SK-N-SH (cell line): ENCODE measurements at regions not wholly inside any gene's neighbourhood (a gene's known extent, or its start where the extent isn't known, plus 50 kb on each side); places are given as distances from the start of the nearest gene placed in this dataset.

Experiments
- CTCF ChIA-PET: fragments of 300-600, 350-600 bp; formaldehyde crosslinking; extraction: SDS; loops from one replicate; lab custom pipeline; 2021; lab: Yijun Ruan, JAX
- POLR2A ChIA-PET: fragments of 350-600 bp; sonication (Branson Sonifier 250); formaldehyde crosslinking; extraction: SDS; loops from one replicate; lab custom pipeline; 2020; ENCODE audit warnings: antibody characterized with exemption, inconsistent platforms; lab: Yijun Ruan, JAX
- DNase-seq: peaks from one replicate; pipeline ENCODE4 v3.0.0; 2012
- H2AFZ ChIP-seq: fragments of 200-600 bp; sonication (generic); 2 replicates; pipeline ENCODE4 v1.8.1; 2016; ENCODE audit warnings: antibody characterized with exemption, mild to moderate bottlenecking, low read depth
- H3F3A ChIP-seq: fragments of 200-600 bp; sonication (generic); replicated peaks from 2 replicates; pipeline ENCODE3; 2016; ENCODE audit warnings: antibody characterized with exemption, mild to moderate bottlenecking; ENCODE audit not compliant: insufficient read depth
- H3K27ac ChIP-seq, 2 experiments: fragments of 200-500 bp in 1 of 2; fragments of 200-600 bp in 1 of 2; sonication (Bioruptor generic) in 1 of 2; sonication (generic), shearing (Covaris generic) in 1 of 2; 2 replicates each; pipeline versions ENCODE4 v1.5.1 to v1.6.1; 2014 to 2016; ENCODE audit warnings: low read depth in 2 of 2, inconsistent platforms in 1 of 2, low read length in 1 of 2, mild to moderate bottlenecking in 1 of 2, mixed read lengths in 1 of 2
- H3K27me3 ChIP-seq: fragments of 200-600 bp; sonication (generic), shearing (Covaris generic); 2 replicates; pipeline ENCODE4 v1.6.1; 2016; ENCODE audit warnings: mixed run types; ENCODE audit not compliant: insufficient read depth
- H3K36me3 ChIP-seq, 2 experiments: fragments of 200-500 bp in 1 of 2; fragments of 200-600 bp in 1 of 2; sonication (Bioruptor generic) in 1 of 2; sonication (generic) in 1 of 2; replicated peaks in 1 of 2; 2 replicates each; pipeline versions ENCODE3 to v1.5.1; 2014 to 2016; ENCODE audit warnings: low read length in 1 of 2, mild to moderate bottlenecking in 1 of 2; ENCODE audit not compliant: insufficient read depth in 2 of 2, control insufficient read depth in 1 of 2
- H3K4me1 ChIP-seq, 2 experiments: fragments of 200-500 bp in 1 of 2; fragments of 200-600 bp in 1 of 2; sonication (Bioruptor generic) in 1 of 2; sonication (generic), shearing (Covaris generic) in 1 of 2; 2 replicates each; pipeline versions ENCODE4 v1.5.1 to v1.6.1; 2014 to 2016; ENCODE audit warnings: low read depth in 1 of 2, low read length in 1 of 2, mixed run types in 1 of 2; ENCODE audit not compliant: insufficient read depth in 2 of 2, control insufficient read depth in 1 of 2
- H3K4me2 ChIP-seq: fragments of 200-600 bp; sonication (generic), shearing (Covaris generic); 2 replicates; pipeline ENCODE4 v1.6.1; 2017; ENCODE audit warnings: mixed run types
- H3K4me3 ChIP-seq, 2 experiments: fragments of 200-500 bp in 1 of 2; fragments of 200-600 bp in 1 of 2; sonication (Bioruptor generic) in 1 of 2; sonication (generic), shearing (Covaris generic) in 1 of 2; 2 replicates each; pipeline versions ENCODE4 v1.5.1 to v1.8.1; 2014 to 2016; ENCODE audit warnings: low read depth in 2 of 2, inconsistent platforms in 1 of 2, low read length in 1 of 2, mild to moderate bottlenecking in 1 of 2, mixed read lengths in 1 of 2, moderate library complexity in 1 of 2
- H3K79me2 ChIP-seq: fragments of 200-600 bp; sonication (generic); 2 replicates; pipeline ENCODE4 v1.8.1; 2017; ENCODE audit warnings: mild to moderate bottlenecking; ENCODE audit not compliant: insufficient read depth
- H3K9ac ChIP-seq: fragments of 200-600 bp; sonication (generic); 2 replicates; pipeline ENCODE4 v1.6.1; 2017; ENCODE audit warnings: mixed run types
- H3K9me2 ChIP-seq: fragments of 200-600 bp; sonication (generic); 2 replicates; pipeline ENCODE4 v1.6.1; 2017; ENCODE audit warnings: mixed run types
- H3K9me3 ChIP-seq: fragments of 200-600 bp; sonication (generic); 2 replicates; pipeline ENCODE4 v1.6.1; 2017; ENCODE audit warnings: mixed run types, mild to moderate bottlenecking, moderate library complexity
- H4K20me1 ChIP-seq: fragments of 200-600 bp; sonication (generic); 2 replicates; pipeline ENCODE4 v1.6.1; 2017; ENCODE audit warnings: mild to moderate bottlenecking, mixed run types; ENCODE audit not compliant: insufficient read depth
- CHD2 ChIP-seq: fragments of 150-350 bp; IDR thresholded peaks from 2 replicates; pipeline ENCODE4 v1.6.1; 2018; ENCODE audit warnings: low read length; ENCODE audit not compliant: partially characterized antibody
- EP300 ChIP-seq, 2 experiments: IDR thresholded peaks; 2 replicates each; pipeline versions ENCODE4 v1.4.0 to v1.6.1; 2012; ENCODE audit warnings: borderline replicate concordance in 1 of 2, low read depth in 1 of 2, low read length in 1 of 2
- FOXJ3 ChIP-seq: sonication (generic); formaldehyde crosslinking; IDR thresholded peaks from 2 replicates; pipeline ENCODE4 v1.5.1; 2020; ENCODE audit warnings: mild to moderate bottlenecking, missing genetic modification reagents
- IRF3 ChIP-seq: fragments of 150-350 bp; IDR thresholded peaks from 2 replicates; pipeline ENCODE4 v1.6.1; 2016; ENCODE audit warnings: mild to moderate bottlenecking, low read depth, low read length
- MXI1 ChIP-seq: IDR thresholded peaks from 2 replicates; pipeline ENCODE4 v1.6.1; 2012; ENCODE audit warnings: mild to moderate bottlenecking, low read depth, low read length, improper control_type of control experiment
- NFIC ChIP-seq: IDR thresholded peaks from 2 replicates; pipeline ENCODE4 v1.4.0; 2012; ENCODE audit warnings: borderline replicate concordance
- REST ChIP-seq: IDR thresholded peaks from 2 replicates; pipeline ENCODE4 v1.6.1; 2012; ENCODE audit warnings: mild to moderate bottlenecking, low read depth, low read length, moderate library complexity
- RXRA ChIP-seq: IDR thresholded peaks from 2 replicates; pipeline ENCODE4 v1.4.0; 2012; ENCODE audit warnings: low read depth, mild to moderate bottlenecking, borderline replicate concordance
- TCF12 ChIP-seq: IDR thresholded peaks from 2 replicates; pipeline ENCODE4 v1.4.0; 2012
- USF1 ChIP-seq: IDR thresholded peaks from 2 replicates; pipeline ENCODE4 v1.4.0; 2012; ENCODE audit warnings: low read depth, borderline replicate concordance
- YY1 ChIP-seq: IDR thresholded peaks from 2 replicates; pipeline ENCODE4 v1.4.0; 2012; ENCODE audit warnings: low read depth, mild to moderate bottlenecking
- WGBS: methylation state at CpG from one replicate; pipeline ENCODE4 v1.1.6; 2017; ENCODE audit warnings: low lambda C conversion rate; 5-methylcytosine and 5-hydroxymethylcytosine counted together
- TF ChIP-seq, protein P1 (sequence below): fragments of 200-600 bp; sonication (generic); IDR thresholded peaks from 2 replicates; pipeline ENCODE4 v1.6.1; 2017; ENCODE audit warnings: antibody characterized with exemption, mild to moderate bottlenecking, moderate library complexity

DNA sequence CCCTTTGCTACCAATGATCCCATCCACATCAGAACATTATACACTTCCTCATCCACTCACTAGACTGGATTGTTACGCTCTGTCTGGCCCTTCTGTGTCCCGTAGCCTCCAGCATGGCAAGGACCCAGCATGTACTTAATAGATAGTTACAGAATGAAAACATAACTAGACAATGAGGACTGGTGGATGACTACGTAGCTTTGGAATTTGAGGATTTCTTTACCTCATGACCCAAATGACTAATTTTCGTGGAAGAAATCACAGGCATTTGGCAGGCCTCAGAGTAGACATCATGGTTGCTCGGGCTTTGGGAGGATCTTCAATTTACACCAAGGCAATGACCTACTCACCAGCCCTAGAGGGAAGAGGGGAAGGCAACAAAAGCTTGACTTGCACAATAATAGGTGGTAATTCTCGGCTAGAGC is 299.8 kb downstream of the TLE1 start (continued):
- no peak for TF ChIP-seq USF1
- peak; percentile 84; the same call in 1 of the 2 replicates for TF ChIP-seq RXRA
- peak; percentile 82 for TF ChIP-seq TCF12
- no peak for TF ChIP-seq CHD2
- no peak for TF ChIP-seq YY1
- TF ChIP-seq EP300 (IDR thresholded peaks at IDR 0.05; ENCODE audit: borderline replicate concordance in 1 of 2, low read depth in 1 of 2, low read length in 1 of 2) = peak in 1 of 2 experiments; percentile 42; a peak in 1 of 4 replicates
- TF ChIP-seq IRF3 = no peak
- peak; percentile 68 for TF ChIP-seq NFIC

- TF ChIP-seq MXI1 = no peak
- no peaks in the 10 kb centered on the region for H3K36me3 ChIP-seq
- peak overlapping the region; percentile 28; the same call in 1 of the 2 replicates for H3K4me2 ChIP-seq
- H3K4me1 ChIP-seq = peaks cover 3 to 5% of the 10 kb centered on the region in 2 experiments; a peak in 1 of 4 replicates
- H3K9ac ChIP-seq = peak overlapping the region; percentile 42; the same call in 1 of the 2 replicates
- peaks cover 5% of the 10 kb centered on the region for H3F3A ChIP-seq
- H4K20me1 ChIP-seq = no peaks in the 10 kb centered on the region
- POLR2A ChIA-PET = no interaction called here
- no peak for DNase-seq
- no peaks in the 10 kb centered on the region for H3K9me2 ChIP-seq
- no peaks in the 10 kb centered on the region for H3K79me2 ChIP-seq
- H3K4me3 ChIP-seq = no peak overlapping the region
- H2AFZ ChIP-seq = peak overlapping the region; percentile 71; the same call in 1 of the 2 replicates
- peak overlapping the region in 1 of 2 experiments; percentile 80; a peak in 2 of 4 replicates for H3K27ac ChIP-seq
- no peaks in the 10 kb centered on the region for H3K9me3 ChIP-seq
- WGBS = 100% methylated on average over 1 of the region's 1 CpG
- CTCF ChIA-PET = no interaction called here
- no peaks in the 10 kb centered on the region for H3K27me3 ChIP-seq
Measured at GRCh38 chr9:81388831-81389230, 300.5 kb downstream of the TLE1 start.

GRCh38 chr9:81387360-81388106 is 301.8 kb downstream of the TLE1 start:
- H2AFZ ChIP-seq = no peak overlapping the region

More at GRCh38 chr9:81387360-81388106, 301.8 kb downstream of the TLE1 start:
- 86% methylated on average over 8 of the region's 8 CpGs for WGBS
- ChIA-PET POLR2A (no interaction called here), CTCF (interaction anchor here (1.0 kb wide), 1 partner anchor 12 kb away, joined by 3 read pairs; no protein-coding TSS in a partner anchor)
- Histone ChIP-seq H3K9me3 (no peaks in the 10 kb centered on the region), H3K27ac (no peak overlapping the region), H3K27me3 (no peaks in the 10 kb centered on the region), H3K9ac (no peak overlapping the region), H3K9me2 (no peaks in the 10 kb centered on the region), H3F3A (peaks cover 5% of the 10 kb centered on the region), H4K20me1 (no peaks in the 10 kb centered on the region), H3K36me3 (no peaks in the 10 kb centered on the region), H3K4me1 (peaks cover 3 to 5% of the 10 kb centered on the region in 2 experiments; a peak in 1 of 4 replicates), H3K4me3 (no peak overlapping the region)
- no peak for DNase-seq
- TF ChIP-seq FOXJ3 (CRISPR knock-in tag) (no peak), MXI1 (no peak), REST (no peak)
- TF ChIP-seq, protein P1, sequence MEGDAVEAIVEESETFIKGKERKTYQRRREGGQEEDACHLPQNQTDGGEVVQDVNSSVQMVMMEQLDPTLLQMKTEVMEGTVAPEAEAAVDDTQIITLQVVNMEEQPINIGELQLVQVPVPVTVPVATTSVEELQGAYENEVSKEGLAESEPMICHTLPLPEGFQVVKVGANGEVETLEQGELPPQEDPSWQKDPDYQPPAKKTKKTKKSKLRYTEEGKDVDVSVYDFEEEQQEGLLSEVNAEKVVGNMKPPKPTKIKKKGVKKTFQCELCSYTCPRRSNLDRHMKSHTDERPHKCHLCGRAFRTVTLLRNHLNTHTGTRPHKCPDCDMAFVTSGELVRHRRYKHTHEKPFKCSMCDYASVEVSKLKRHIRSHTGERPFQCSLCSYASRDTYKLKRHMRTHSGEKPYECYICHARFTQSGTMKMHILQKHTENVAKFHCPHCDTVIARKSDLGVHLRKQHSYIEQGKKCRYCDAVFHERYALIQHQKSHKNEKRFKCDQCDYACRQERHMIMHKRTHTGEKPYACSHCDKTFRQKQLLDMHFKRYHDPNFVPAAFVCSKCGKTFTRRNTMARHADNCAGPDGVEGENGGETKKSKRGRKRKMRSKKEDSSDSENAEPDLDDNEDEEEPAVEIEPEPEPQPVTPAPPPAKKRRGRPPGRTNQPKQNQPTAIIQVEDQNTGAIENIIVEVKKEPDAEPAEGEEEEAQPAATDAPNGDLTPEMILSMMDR = no peak
- TF ChIP-seq, all 33 proteins: peak for 0
- H3K4me2 ChIP-seq = no peak overlapping the region
- no peaks in the 10 kb centered on the region for H3K79me2 ChIP-seq
